ENCODE measurements at regions not wholly inside any gene's neighbourhood (a gene's known extent, or its start where the extent isn't known, plus 50 kb on each side); places are given as distances from the start of the nearest gene placed in this dataset.

DNA sequence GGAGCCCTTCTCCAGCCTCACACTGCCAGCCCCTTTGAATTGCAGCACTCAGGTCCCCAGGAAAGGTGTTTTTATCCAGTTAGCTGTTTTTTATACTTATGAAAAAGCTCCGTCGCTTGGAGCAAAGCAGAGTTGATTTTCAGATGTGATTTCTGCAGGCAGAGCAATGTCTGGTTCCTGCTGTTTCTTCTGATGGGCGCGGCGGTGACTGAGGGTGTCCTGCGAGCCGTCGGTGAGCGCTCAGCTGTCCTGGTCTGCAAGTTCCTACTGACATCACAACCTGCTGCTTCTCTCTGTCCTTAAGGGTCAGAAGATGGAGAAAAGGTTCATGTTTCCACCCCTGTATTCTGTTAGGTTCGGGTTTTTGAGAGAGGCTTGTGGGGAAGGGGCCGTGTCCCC is 109.6 kb upstream of the FAM20C start:
- TF ChIP-seq, protein P1, sequence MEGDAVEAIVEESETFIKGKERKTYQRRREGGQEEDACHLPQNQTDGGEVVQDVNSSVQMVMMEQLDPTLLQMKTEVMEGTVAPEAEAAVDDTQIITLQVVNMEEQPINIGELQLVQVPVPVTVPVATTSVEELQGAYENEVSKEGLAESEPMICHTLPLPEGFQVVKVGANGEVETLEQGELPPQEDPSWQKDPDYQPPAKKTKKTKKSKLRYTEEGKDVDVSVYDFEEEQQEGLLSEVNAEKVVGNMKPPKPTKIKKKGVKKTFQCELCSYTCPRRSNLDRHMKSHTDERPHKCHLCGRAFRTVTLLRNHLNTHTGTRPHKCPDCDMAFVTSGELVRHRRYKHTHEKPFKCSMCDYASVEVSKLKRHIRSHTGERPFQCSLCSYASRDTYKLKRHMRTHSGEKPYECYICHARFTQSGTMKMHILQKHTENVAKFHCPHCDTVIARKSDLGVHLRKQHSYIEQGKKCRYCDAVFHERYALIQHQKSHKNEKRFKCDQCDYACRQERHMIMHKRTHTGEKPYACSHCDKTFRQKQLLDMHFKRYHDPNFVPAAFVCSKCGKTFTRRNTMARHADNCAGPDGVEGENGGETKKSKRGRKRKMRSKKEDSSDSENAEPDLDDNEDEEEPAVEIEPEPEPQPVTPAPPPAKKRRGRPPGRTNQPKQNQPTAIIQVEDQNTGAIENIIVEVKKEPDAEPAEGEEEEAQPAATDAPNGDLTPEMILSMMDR (IDR thresholded peaks at IDR 0.05 in 4 of 5, conservative IDR thresholded peaks at IDR 0.05 in 1 of 5): no peak
- TF ChIP-seq POLR2A (IDR thresholded peaks at IDR 0.05): no peak

Measured in gastrocnemius medialis (tissue), 4 donors.